ENCODE measurements at regions not wholly inside any gene's neighbourhood (a gene's known extent, or its start where the extent isn't known, plus 50 kb on each side); places are given as distances from the start of the nearest gene placed in this dataset.
A peak's percentile ranks its signal among the peaks of the same experiment; 100 is the strongest.

DNA sequence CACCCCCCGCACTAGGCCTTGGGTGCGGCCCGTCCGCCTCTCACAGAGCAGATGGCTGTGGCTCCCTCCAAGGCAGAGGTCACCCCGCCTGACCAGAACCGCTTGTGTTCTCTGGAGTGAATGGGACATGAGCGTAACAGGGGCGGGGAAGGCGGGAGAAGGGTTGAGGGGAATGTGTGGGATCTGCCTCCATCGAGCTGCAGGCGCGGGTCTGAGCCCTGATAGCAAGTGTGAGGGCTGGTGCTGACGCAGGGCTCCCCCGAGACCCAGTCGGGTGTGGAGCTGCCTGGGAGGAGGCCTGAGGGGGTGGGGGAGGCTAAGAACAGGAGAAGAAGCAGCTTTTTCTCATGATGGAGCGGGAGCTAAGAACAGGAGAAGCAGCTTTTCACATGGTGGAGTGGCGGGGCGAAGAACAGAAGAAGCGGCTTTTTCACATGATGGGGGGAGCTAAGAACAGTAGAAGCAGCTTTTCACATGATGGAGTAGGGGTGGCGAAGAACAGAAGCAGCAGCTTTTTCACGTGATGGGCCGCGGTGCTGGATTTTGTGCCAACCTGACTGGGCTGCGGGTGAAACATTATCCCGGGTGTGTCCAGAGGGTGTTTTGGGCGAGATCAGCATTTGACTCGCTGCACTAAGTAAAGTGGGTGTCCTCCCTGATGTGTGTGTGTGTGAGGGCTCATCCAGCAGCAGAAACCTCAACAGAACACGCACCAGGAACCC, 169.3 kb downstream of the TTLL2 start:
- no peak for DNase-seq
- H3K36me3 ChIP-seq: no peaks in the 10 kb centered on the region
- WGBS, 2 donors: 41 to 78% methylated on average over 10 to 13 of the region's 28 CpGs

DNA sequence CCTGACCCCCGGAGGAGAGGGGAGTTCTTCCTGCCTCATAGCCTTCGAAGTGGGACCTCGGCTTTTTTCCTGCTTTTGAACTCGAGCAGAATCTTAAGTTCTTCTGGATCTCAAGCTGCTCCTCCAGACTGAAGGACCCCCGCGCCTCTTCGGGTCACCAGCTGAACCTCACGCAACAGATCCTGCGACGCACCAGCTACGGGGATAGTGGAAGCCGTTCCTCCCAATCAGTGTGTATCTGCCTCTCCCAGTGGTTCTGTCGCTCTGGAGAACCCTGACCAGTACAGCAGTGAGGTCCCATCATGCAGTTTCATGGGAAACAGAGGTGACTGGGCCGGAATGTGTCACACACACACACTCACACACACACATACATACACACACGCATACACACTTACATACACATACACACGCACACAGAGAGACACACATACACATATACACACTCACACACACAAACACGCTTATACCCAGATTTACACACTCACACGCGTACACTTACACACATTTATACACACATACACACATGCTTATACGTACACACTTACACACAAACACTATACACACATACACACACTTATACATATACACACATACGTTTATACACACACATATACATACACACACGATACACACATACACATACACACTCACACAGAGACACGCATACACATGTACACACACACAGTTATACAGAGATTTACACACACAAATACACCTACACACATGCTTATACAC, 170.0 kb downstream of the TTLL2 start:
- no peak overlapping the region for H3K4me3 ChIP-seq
- TF ChIP-seq POLR2A (IDR thresholded peaks at IDR 0.05): no peak
- TF ChIP-seq, protein P1, sequence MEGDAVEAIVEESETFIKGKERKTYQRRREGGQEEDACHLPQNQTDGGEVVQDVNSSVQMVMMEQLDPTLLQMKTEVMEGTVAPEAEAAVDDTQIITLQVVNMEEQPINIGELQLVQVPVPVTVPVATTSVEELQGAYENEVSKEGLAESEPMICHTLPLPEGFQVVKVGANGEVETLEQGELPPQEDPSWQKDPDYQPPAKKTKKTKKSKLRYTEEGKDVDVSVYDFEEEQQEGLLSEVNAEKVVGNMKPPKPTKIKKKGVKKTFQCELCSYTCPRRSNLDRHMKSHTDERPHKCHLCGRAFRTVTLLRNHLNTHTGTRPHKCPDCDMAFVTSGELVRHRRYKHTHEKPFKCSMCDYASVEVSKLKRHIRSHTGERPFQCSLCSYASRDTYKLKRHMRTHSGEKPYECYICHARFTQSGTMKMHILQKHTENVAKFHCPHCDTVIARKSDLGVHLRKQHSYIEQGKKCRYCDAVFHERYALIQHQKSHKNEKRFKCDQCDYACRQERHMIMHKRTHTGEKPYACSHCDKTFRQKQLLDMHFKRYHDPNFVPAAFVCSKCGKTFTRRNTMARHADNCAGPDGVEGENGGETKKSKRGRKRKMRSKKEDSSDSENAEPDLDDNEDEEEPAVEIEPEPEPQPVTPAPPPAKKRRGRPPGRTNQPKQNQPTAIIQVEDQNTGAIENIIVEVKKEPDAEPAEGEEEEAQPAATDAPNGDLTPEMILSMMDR (IDR thresholded peaks at IDR 0.05): no peak
- 84 to 92% methylated on average over 17 to 23 of the region's 23 CpGs for WGBS, 2 donors
- intact Hi-C loops (cut with DNase I): no loop called here
- no peaks in the 10 kb centered on the region for H3K36me3 ChIP-seq
- no peaks in the 10 kb centered on the region for H3K9me3 ChIP-seq
- peaks cover 0 to 62% (median 0%) of the 10 kb centered on the region in 3 donors for H3K4me1 ChIP-seq
- H3K27ac ChIP-seq: peak overlapping the region in 1 of 4 donors; percentile 13
- H3K27me3 ChIP-seq: peaks cover 0 to 14% (median 0%) of the 10 kb centered on the region in 4 donors
- DNase-seq: no peak

More for the DNA sequence above, 169.3 kb downstream of the TTLL2 start:
- Histone ChIP-seq H3K9me3 (no peaks in the 10 kb centered on the region), H3K27me3 (peaks cover 0 to 14% (median 0%) of the 10 kb centered on the region in 4 donors), H3K4me3 (no peak overlapping the region), H3K27ac (peak overlapping the region in 2 of 4 donors; percentile 13 to 25), H3K4me1 (peaks cover 0 to 54% (median 0%) of the 10 kb centered on the region in 3 donors)
- TF ChIP-seq, protein P1 (IDR thresholded peaks at IDR 0.05): no peak
- no peak for TF ChIP-seq POLR2A (IDR thresholded peaks at IDR 0.05)
- intact Hi-C loops (cut with DNase I): no loop called here

DNA sequence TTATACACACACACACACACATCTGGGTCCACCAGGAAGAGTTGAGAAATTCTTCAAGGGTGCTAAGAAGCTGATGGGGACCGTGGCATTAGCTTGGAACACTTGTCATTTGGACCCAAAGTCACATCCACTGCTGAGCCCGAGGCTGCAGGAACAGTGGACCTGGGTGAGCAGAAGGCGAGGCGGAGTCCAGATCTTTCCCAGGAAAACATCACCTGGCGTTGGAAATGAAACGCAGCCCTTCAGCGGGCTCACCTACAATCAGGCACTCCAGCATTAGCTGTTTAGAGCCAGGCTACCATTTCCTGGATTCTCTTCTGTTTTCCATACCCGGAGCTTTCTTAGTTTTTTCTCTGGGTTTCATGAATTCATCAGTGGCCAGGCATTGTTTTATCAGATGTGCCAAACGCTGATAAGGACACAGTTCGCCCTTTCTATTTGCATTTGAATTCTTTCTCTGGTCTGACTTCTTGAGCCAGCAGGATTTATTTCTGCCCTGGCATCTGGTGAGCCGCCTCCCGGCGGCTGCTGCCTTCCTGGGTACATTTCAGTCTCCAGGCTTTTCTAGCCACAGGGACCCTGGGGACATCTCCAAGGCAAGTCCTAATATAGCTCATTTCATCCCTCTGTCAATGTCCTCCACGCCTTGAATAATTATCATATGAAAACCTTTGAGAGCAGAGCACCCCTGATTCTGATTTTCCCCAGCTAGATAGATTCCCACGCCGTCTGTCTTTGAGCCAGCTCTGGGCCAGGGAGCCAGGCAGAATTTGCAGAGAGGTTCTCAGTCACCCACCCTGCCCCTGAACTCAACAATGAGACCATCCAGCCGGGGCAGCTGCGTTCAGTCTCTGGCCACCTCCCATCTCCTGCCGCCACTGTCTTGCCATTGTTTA, 170.9 kb downstream of the TTLL2 start:
- Histone ChIP-seq H3K9me3 (no peaks in the 10 kb centered on the region), H3K36me3 (no peaks in the 10 kb centered on the region), H3K4me1 (peaks cover 0 to 63% (median 0%) of the 10 kb centered on the region in 3 donors), H3K27me3 (peaks cover 0 to 14% (median 0%) of the 10 kb centered on the region in 4 donors), H3K4me3 (no peak overlapping the region), H3K27ac (no peak overlapping the region)
- TF ChIP-seq POLR2A (IDR thresholded peaks at IDR 0.05): no peak
- TF ChIP-seq, protein P1 (IDR thresholded peaks at IDR 0.05): no peak
- no peak for DNase-seq
- intact Hi-C loops (cut with DNase I): no loop called here
- WGBS, 2 donors: 56 to 59% methylated on average over 15 to 18 of the region's 19 CpGs

DNA sequence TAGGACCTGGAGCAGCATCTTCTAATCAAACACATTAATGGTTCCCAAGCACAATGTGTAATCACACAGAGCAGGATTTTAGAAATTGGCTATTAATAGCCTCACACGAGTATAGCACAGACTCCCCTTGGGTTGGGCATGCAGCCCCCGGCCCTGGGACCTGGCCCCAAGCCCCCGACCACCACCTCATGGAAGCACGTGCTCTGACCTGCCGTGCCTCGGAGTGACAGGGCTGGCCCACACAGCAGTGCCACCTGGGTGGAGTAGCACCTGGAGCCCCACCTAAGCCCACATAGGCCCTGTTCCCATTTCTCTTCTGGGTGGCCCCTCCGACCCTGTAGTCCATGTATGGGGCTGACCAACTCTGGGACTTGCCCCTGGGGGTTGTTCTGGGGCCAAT, 171.8 kb downstream of the TTLL2 start:
- peaks cover 0 to 55% (median 0%) of the 10 kb centered on the region in 3 donors for H3K4me1 ChIP-seq
- H3K4me3 ChIP-seq: no peak overlapping the region
- H3K27ac ChIP-seq: no peak overlapping the region
- DNase-seq: no peak
- H3K36me3 ChIP-seq: no peaks in the 10 kb centered on the region
- no peak for TF ChIP-seq POLR2A (IDR thresholded peaks at IDR 0.05)
- TF ChIP-seq, protein P1 (IDR thresholded peaks at IDR 0.05): no peak
- H3K27me3 ChIP-seq: peaks cover 0 to 14% (median 0%) of the 10 kb centered on the region in 4 donors
- no peaks in the 10 kb centered on the region for H3K9me3 ChIP-seq
- intact Hi-C loops (cut with DNase I): no loop called here
- WGBS, 2 donors: 60 to 67% methylated on average over 1 of the region's 7 CpGs
